Activated CD8-positive, alpha-beta T cell treated with anti-CD3 and anti-CD28 coated beads, Interleukin-2, amount 10 ng/mL, durations not matched to agents 7 days and 5 days (primary cell): ENCODE measurements at regions not wholly inside any gene's neighbourhood (a gene's known extent, or its start where the extent isn't known, plus 50 kb on each side); places are given as distances from the start of the nearest gene placed in this dataset.

Experiments used
- ATAC-seq: fragments of 150-1000 bp; cut with Tn5 transposase; one replicate; pipeline ENCODE4 v1.10.0; 2021; ENCODE audit warnings: moderate library complexity
- CTCF ChIA-PET: fragments of 350-600 bp; sonication (Branson Sonifier 250); formaldehyde crosslinking; loops from one replicate; lab custom pipeline; 2021; ENCODE audit warnings: antibody characterized with exemption; lab: Charles Lee
- POLR2A ChIA-PET: fragments of 350-600 bp; sonication (Branson Sonifier 250); formaldehyde crosslinking; loops from one replicate; lab custom pipeline; 2021; ENCODE audit warnings: antibody characterized with exemption; lab: Charles Lee
- DNase-seq: peaks from one replicate; pipeline ENCODE4 v3.0.0-alpha.2; 2020
- H3K27ac Mint-ChIP-seq: one replicate; pipeline ENCODE4 v1.8.0; 2021; ENCODE audit warnings: mild to moderate bottlenecking, mixed read lengths
- H3K27me3 Mint-ChIP-seq: one replicate; pipeline ENCODE4 v1.8.0; 2021; ENCODE audit warnings: low read depth, mixed read lengths
- H3K36me3 Mint-ChIP-seq: one replicate; pipeline ENCODE4 v1.8.0; 2021; ENCODE audit warnings: low read depth, mixed read lengths
- H3K4me1 Mint-ChIP-seq: one replicate; pipeline ENCODE4 v1.8.0; 2021; ENCODE audit warnings: low read depth, mixed read lengths
- H3K4me3 Mint-ChIP-seq: one replicate; pipeline ENCODE4 v1.8.0; 2021; ENCODE audit warnings: mild to moderate bottlenecking, mixed read lengths
- H3K9me3 Mint-ChIP-seq: one replicate; pipeline ENCODE4 v1.8.0; 2022; ENCODE audit warnings: mixed read lengths; ENCODE audit not compliant: insufficient read depth

DNA sequence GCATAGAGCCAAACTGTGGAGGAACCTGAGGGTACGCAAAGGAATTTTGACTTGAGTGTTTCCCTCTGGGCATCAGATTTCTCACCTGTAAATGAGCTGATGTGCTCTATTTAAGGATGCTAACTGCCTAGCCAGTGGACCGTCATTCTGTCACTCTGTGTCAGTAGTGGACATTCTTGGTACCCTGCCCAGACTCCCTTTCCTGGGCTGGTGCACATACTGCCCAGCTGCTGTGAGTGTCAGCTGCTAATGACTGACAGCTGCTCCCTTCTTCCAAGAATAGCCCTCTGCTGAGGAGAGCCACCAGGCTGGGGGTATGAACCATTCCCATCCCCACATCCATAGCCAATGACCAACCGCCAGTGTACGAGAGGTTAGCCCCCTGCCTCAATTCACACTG lies 193.1 kb upstream of the DAB1 start:
- Mint-ChIP-seq H3K36me3 (no peaks in the 10 kb centered on the region), H3K4me3 (no peak overlapping the region), H3K4me1 (peaks cover 5% of the 10 kb centered on the region), H3K9me3 (no peaks in the 10 kb centered on the region), H3K27me3 (no peaks in the 10 kb centered on the region), H3K27ac (no peak overlapping the region)
- CTCF ChIA-PET: no interaction called here
- no peak for DNase-seq
- POLR2A ChIA-PET: no interaction called here
- ATAC-seq: no peak

DNA sequence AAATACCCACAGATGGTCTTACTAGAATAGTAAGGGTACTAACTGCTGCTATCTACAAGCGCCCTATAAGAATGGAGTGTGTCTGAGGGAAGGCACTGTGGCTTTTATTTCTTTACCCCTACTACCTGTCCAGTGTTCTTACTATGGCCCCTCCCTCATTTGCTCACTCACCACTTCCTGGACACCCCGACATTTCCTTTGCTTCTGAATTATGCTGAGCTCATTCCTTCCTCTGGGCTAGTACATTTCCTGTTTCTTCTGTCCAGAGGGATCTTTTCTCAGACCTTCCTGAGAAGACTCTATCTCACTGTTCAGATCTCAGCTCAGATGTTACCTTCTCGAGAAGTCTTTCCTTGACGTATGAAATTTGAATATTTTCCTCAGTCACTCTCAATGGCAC lies 192.1 kb upstream of the DAB1 start:
- ChIA-PET CTCF (no interaction called here), POLR2A (no interaction called here)
- ATAC-seq (no peak), DNase-seq (no peak)
- H3K36me3 Mint-ChIP-seq: no peaks in the 10 kb centered on the region
- H3K4me3 Mint-ChIP-seq: no peak overlapping the region
- no peaks in the 10 kb centered on the region for H3K27me3 Mint-ChIP-seq
- H3K27ac Mint-ChIP-seq: no peak overlapping the region
- H3K9me3 Mint-ChIP-seq: no peaks in the 10 kb centered on the region
- peaks cover 5% of the 10 kb centered on the region for H3K4me1 Mint-ChIP-seq

DNA sequence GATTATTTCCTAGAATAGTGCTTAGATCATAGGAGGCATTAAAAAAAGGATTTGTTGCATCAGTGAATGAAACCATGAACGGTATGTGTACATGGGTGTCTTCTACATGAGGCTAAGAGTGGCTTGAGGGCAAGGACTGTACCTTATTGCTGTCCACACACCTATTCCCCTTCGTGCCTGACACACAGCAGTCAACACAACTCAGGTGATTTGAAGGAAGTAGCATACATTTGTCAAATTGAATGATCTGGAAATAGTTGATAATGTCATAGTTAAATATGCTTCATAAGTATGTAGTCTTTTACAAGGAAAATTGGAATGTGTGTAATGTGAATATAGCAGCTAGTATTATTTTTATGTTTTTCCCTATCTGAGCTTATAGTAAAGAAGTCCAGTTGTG lies 189.0 kb upstream of the DAB1 start:
- ChIA-PET CTCF (no interaction called here), POLR2A (no interaction called here)
- H3K27me3 Mint-ChIP-seq: no peaks in the 10 kb centered on the region

DNA sequence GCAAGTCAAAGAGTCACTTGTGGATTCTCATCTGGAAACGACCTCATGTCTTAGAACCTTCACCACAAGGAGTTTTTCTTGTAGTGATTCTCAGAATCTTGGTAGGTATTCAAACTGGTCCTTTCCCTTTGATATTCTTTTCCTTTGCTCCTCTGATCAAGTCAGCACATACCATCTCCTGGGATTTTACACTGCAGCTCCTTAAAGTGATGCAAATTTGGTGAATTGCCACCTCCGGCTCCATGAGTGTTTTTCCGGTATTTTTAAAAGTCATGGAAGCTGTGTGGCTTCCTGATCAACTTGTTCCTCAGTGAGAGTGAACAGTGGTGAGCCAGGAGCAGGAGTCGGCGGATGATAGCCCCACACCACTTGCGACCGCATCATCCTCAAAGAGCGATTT lies 182.1 kb upstream of the DAB1 start:
- POLR2A ChIA-PET: no interaction called here
- Mint-ChIP-seq H3K4me1 (no peaks in the 10 kb centered on the region), H3K27ac (no peak overlapping the region), H3K36me3 (no peaks in the 10 kb centered on the region), H3K4me3 (no peak overlapping the region), H3K27me3 (no peaks in the 10 kb centered on the region), H3K9me3 (no peaks in the 10 kb centered on the region)
- CTCF ChIA-PET: no interaction called here
- ATAC-seq (no peak), DNase-seq (no peak)

More for the DNA sequence above, 189.0 kb upstream of the DAB1 start:
- ATAC-seq: no peak
- Mint-ChIP-seq H3K9me3 (no peaks in the 10 kb centered on the region), H3K36me3 (no peaks in the 10 kb centered on the region), H3K4me3 (no peak overlapping the region), H3K27ac (no peak overlapping the region), H3K4me1 (peaks cover 5% of the 10 kb centered on the region)
- no peak for DNase-seq

DNA sequence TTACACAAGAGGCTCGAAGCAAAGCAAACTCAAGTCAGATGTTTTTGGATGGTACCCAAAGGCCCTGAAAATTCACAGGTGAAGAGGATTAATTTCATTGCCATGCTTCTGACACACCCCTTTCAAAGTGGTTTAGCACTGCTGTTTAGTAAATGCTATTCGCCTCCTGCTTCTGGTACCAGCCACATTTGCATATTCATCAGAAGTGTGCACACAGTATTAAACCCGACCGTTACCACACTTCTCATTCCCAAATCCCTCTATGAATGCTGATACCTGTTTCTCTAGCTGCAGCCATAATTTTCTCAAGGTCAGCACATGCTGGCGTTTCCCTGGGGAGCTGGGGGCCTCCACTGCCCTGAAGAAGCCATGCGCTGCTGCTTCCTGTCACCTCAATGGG lies 179.8 kb upstream of the DAB1 start:
- no peak for DNase-seq
- ATAC-seq: no peak
- Mint-ChIP-seq H3K4me3 (no peak overlapping the region), H3K4me1 (no peaks in the 10 kb centered on the region), H3K27ac (no peak overlapping the region), H3K36me3 (no peaks in the 10 kb centered on the region), H3K9me3 (no peaks in the 10 kb centered on the region), H3K27me3 (no peaks in the 10 kb centered on the region)
- ChIA-PET POLR2A (no interaction called here), CTCF (no interaction called here)

DNA sequence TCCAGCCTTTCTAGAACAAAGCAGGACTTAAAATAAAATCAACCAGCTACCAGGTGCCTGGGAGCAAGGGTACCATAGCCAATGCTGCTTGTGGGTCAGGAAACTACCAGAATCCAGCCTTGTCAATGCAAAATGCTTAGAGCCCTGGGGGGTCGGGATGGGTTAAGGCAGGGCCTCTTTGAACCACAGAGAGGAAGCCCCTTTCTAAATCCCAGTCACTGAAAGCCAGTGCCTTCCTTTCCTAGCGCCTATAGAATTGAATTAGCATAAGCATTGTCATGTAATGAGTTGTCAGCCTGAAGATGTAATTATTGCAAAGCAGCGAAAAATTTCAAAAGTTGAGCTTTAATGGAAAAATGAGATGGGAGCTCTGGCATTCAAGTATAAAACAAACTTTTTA lies 176.6 kb upstream of the DAB1 start:
- H3K27ac Mint-ChIP-seq: no peak overlapping the region
- ChIA-PET CTCF (interaction anchor here (1.0 kb wide), 1 partner anchor 23 kb away, joined by 3 read pairs; no protein-coding TSS in a partner anchor), POLR2A (no interaction called here)
- no peak for ATAC-seq
- H3K27me3 Mint-ChIP-seq: no peaks in the 10 kb centered on the region
- H3K36me3 Mint-ChIP-seq: no peaks in the 10 kb centered on the region
- no peaks in the 10 kb centered on the region for H3K9me3 Mint-ChIP-seq
- H3K4me1 Mint-ChIP-seq: no peaks in the 10 kb centered on the region
- no peak overlapping the region for H3K4me3 Mint-ChIP-seq
- DNase-seq: no peak

DNA sequence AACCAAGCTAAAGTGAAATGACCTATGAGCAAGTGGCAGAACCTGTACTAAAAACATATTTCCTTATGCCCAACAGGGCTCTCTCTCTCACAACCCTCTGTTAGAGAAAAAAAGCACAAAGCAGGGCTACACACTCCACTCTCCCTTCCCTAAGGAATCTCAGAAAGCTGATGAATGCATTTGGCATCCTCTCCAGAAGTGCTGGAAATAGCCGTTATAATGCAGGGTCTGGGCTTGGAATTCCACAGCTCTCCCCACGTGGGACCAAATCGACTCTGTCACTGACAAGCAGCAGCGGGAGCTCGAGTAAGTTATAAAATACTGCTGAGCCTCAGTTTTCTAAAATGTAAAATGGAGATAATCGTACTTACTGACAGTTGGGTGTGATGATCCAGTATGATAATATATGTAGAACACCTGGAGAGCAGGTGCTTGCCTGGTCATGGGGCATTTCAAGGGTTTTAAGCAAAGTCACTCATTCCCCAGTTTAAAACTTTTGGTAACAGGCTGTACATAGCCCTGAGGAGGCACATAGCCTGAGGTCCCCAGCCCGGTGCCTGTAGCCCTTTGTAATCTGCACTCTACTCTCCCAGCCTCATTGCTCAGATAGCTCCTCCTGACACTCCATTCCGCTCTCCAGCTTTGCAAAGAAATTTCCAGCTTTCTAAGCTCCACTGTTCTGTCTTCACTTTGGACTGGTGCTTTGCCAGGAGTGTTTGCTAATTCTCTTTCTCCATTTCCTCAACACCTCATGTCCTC lies 175.6 kb upstream of the DAB1 start:
- CTCF ChIA-PET: interaction anchor here (1.0 kb wide), 1 partner anchor 22 kb away, joined by 3 read pairs; no protein-coding TSS in a partner anchor
- no peak overlapping the region for H3K27ac Mint-ChIP-seq
- no peaks in the 10 kb centered on the region for H3K27me3 Mint-ChIP-seq
- POLR2A ChIA-PET: no interaction called here
- no peaks in the 10 kb centered on the region for H3K4me1 Mint-ChIP-seq
- H3K9me3 Mint-ChIP-seq: no peaks in the 10 kb centered on the region
- no peak overlapping the region for H3K4me3 Mint-ChIP-seq
- DNase-seq (no peak), ATAC-seq (no peak)
- H3K36me3 Mint-ChIP-seq: no peaks in the 10 kb centered on the region

DNA sequence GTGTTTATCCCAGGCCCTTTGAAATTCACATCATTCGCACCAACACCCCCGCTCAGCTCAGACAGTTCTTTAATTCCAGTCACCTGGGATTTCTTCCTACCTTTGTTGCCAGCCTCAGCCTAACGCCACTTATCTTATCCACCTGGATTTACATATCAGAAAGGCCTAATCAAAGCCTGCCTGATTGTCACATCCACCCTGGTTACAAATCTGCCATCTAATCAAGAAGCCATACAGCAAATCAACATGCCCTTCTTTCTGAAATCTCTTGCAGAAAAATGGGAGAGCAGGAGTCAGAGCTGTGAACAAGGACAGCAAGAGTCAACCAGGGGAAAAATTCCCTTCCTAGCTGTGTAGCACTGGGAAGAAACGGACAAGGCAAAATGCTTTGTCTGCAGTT lies 173.2 kb upstream of the DAB1 start:
- Mint-ChIP-seq H3K4me1 (no peaks in the 10 kb centered on the region), H3K36me3 (no peaks in the 10 kb centered on the region), H3K27me3 (no peaks in the 10 kb centered on the region), H3K9me3 (no peaks in the 10 kb centered on the region), H3K4me3 (no peak overlapping the region), H3K27ac (no peak overlapping the region)
- DNase-seq (no peak), ATAC-seq (no peak)
- ChIA-PET CTCF (no interaction called here), POLR2A (no interaction called here)

DNA sequence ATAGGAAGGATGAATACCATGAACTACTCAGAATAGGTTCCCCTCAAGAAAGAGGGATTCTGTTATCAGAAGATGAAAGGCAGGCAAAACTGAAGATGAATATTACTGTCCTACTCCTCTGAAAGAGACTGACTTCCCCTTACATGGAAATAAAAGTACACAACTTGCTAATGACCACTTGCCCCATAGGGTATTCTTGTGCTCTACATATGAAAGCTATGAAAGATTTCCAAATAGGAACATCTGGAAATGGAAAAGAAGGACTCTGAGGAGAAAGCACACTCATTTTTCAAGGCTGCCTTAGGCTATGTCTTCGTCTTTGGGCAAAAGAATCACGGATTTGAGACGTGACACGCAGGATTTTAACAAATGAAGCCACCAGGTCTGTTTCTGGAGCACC lies 170.1 kb upstream of the DAB1 start:
- no peak for DNase-seq
- Mint-ChIP-seq H3K9me3 (no peaks in the 10 kb centered on the region), H3K4me3 (no peak overlapping the region), H3K36me3 (no peaks in the 10 kb centered on the region), H3K4me1 (no peaks in the 10 kb centered on the region), H3K27ac (no peak overlapping the region), H3K27me3 (no peaks in the 10 kb centered on the region)
- ATAC-seq: no peak
- POLR2A ChIA-PET: no interaction called here
- CTCF ChIA-PET: no interaction called here

DNA sequence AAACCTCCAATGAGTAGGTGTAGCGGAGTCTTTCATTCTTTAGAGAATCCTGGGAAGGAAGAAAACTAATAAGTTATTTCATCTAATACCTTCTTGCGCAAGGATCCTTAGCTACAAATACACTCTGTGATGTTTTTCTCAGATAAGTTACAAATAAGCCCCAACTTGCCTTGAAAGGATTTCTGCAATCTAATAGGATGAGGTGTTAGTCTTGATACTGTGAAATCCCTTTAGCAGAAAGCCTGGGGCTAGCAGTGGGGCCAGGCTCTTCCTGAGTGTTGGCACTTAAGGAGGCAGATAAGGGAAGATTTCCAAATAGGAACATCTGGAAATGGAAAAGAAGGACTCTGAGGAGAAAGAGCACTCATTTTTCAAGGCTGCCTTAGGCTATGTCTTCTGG lies 168.0 kb upstream of the DAB1 start:
- no peak for DNase-seq
- ChIA-PET CTCF (no interaction called here), POLR2A (no interaction called here)
- H3K36me3 Mint-ChIP-seq: no peaks in the 10 kb centered on the region
- H3K9me3 Mint-ChIP-seq: no peaks in the 10 kb centered on the region
- H3K4me1 Mint-ChIP-seq: no peaks in the 10 kb centered on the region
- no peak overlapping the region for H3K27ac Mint-ChIP-seq
- no peak overlapping the region for H3K4me3 Mint-ChIP-seq
- H3K27me3 Mint-ChIP-seq: no peaks in the 10 kb centered on the region
- ATAC-seq: no peak

DNA sequence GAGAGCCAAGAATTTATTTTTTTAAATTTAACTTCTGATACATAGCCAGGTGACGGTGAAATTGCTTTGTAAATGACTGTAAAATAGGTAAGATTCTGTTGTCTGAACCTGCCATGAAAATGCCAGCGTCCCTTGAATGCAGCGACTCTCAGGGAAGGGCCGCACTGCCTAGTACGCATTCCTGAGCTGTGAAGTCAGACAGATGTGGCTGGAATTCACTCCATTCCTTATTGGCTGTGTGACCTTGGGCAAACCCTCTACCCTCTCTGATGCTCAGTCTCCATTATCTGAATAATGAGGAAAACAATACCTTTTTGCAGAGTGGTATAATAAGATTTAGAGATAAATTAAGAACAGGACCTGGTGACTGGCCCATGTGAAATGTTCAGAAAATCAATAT lies 167.1 kb upstream of the DAB1 start:
- no peaks in the 10 kb centered on the region for H3K4me1 Mint-ChIP-seq
- no peak overlapping the region for H3K27ac Mint-ChIP-seq
- no peak overlapping the region for H3K4me3 Mint-ChIP-seq
- DNase-seq (no peak), ATAC-seq (no peak)
- H3K36me3 Mint-ChIP-seq: no peaks in the 10 kb centered on the region
- H3K9me3 Mint-ChIP-seq: no peaks in the 10 kb centered on the region
- no peaks in the 10 kb centered on the region for H3K27me3 Mint-ChIP-seq
- CTCF ChIA-PET: no interaction called here
- POLR2A ChIA-PET: no interaction called here

DNA sequence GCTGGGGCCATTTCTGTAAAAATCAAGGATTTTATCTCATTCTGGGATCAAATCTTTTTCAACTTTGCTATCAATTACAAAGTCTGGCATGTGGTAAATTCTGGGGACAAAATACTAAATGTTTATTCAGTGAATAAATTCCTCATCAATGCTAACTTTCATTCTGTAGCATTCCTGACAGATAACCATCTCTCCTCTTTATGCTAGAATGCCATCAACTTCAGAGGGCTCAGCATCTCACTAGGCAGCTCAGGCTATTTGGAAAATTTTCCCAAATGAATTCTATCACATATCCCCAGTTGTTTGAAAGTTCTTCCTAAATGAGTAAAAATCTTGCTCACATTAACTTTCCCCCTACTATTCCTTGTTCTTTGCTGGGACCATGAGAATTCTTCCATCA lies 163.0 kb upstream of the DAB1 start:
- POLR2A ChIA-PET: no interaction called here
- H3K9me3 Mint-ChIP-seq: no peaks in the 10 kb centered on the region
- H3K4me3 Mint-ChIP-seq: no peak overlapping the region
- ATAC-seq: no peak
- DNase-seq: no peak
- H3K4me1 Mint-ChIP-seq: no peaks in the 10 kb centered on the region
- H3K27me3 Mint-ChIP-seq: no peaks in the 10 kb centered on the region
- H3K36me3 Mint-ChIP-seq: no peaks in the 10 kb centered on the region
- CTCF ChIA-PET: no interaction called here
- no peak overlapping the region for H3K27ac Mint-ChIP-seq

DNA sequence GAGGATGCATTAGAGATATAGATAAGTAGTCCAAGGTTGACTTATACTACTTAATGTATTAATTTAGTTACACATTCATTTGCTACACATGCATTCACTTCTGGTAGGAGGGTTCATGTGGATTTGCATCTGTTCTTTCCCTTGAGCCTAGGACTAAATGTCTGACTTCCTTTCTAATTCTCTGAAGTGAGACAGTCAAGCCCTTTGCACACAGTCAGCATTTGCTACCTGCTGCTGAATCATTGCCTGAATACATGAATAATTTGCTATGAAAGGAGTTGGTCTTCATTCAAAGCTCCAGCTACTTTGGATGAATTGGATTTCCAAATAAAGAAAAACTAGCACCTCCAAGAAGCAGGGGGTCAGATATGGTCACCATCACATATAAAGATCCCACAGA lies 154.8 kb upstream of the DAB1 start:
- ChIA-PET POLR2A (no interaction called here), CTCF (no interaction called here)
- no peak overlapping the region for H3K27ac Mint-ChIP-seq
- H3K4me1 Mint-ChIP-seq: no peaks in the 10 kb centered on the region
- H3K9me3 Mint-ChIP-seq: no peaks in the 10 kb centered on the region
- H3K36me3 Mint-ChIP-seq: no peaks in the 10 kb centered on the region
- no peaks in the 10 kb centered on the region for H3K27me3 Mint-ChIP-seq
- no peak overlapping the region for H3K4me3 Mint-ChIP-seq
- DNase-seq (no peak), ATAC-seq (no peak)
